H1 (cell line): ENCODE measurements at regions not wholly inside any gene's neighbourhood (a gene's known extent, or its start where the extent isn't known, plus 50 kb on each side); places are given as distances from the start of the nearest gene placed in this dataset.

ENCODE experiments used
- CTCF ChIA-PET: fragments of 300-600 bp; sonication (Branson Sonifier 250); formaldehyde crosslinking; loops from one replicate; lab custom pipeline; 2021; ENCODE audit not compliant: partially characterized antibody; lab: Charles Lee
- POLR2A ChIA-PET: fragments of 300-600 bp; sonication (Branson Sonifier 250); formaldehyde crosslinking; loops from one replicate; lab custom pipeline; 2021; ENCODE audit warnings: inconsistent platforms; ENCODE audit not compliant: partially characterized antibody; lab: Charles Lee
- DNase-seq, 2 experiments: peaks; one replicate each; pipeline versions ENCODE4 v3.0.0 to v3.0.0-alpha.2; 2010 to 2022; ENCODE audit warnings: low spot score in 2 of 2, low read depth in 1 of 2, mixed read lengths in 1 of 2
- FAIRE-seq: peaks from 2 replicates; lab custom pipeline; 2011; peaks lifted over from hg19 to GRCh38; lab: Jason Lieb, UNC
- H2AFZ ChIP-seq: 2 replicates; pipeline ENCODE4 v1.8.1; 2012; ENCODE audit warnings: low read length, inconsistent platforms
- H2AK5ac ChIP-seq: 2 replicates; pipeline ENCODE4 v1.6.1; 2013; ENCODE audit warnings: low read depth, low read length
- H2BK120ac ChIP-seq: replicated peaks from 2 replicates; pipeline ENCODE3; 2013; ENCODE audit warnings: low read depth, low read length, inconsistent platforms
- H2BK12ac ChIP-seq: 2 replicates; pipeline ENCODE4 v1.6.1; 2013; ENCODE audit warnings: low read depth, low read length
- H2BK15ac ChIP-seq: 2 replicates; pipeline ENCODE4 v1.6.1; 2013; ENCODE audit warnings: low read length
- H2BK20ac ChIP-seq: 2 replicates; pipeline ENCODE4 v1.6.1; 2013; ENCODE audit warnings: low read length
- H2BK5ac ChIP-seq: 2 replicates; pipeline ENCODE4 v1.6.1; 2013; ENCODE audit warnings: low read depth, low read length
- H3K14ac ChIP-seq: 2 replicates; pipeline ENCODE4 v1.6.1; 2013; ENCODE audit warnings: inconsistent platforms; ENCODE audit not compliant: insufficient read length
- H3K18ac ChIP-seq: 2 replicates; pipeline ENCODE4 v1.6.1; 2013; ENCODE audit warnings: low read length; ENCODE audit errors: extremely low read depth
- H3K23ac ChIP-seq: 2 replicates; pipeline ENCODE4 v1.6.1; 2013; ENCODE audit warnings: inconsistent platforms; ENCODE audit not compliant: insufficient read length
- H3K23me2 ChIP-seq: 2 replicates; pipeline ENCODE4 v1.6.1; 2013; ENCODE audit warnings: low read depth, low read length
- H3K27ac ChIP-seq: 2 replicates; pipeline ENCODE4 v1.6.1; 2011; ENCODE audit warnings: low read depth, low read length, inconsistent platforms
- H3K27me3 ChIP-seq, 4 experiments: replicated peaks in 1 of 4; 1 replicate in 1 of 4; 2 replicates in 3 of 4; pipeline versions ENCODE4 v1.6.1 to v1.8.1; 2011 to 2013; ENCODE audit warnings: low read length in 3 of 4, mild to moderate bottlenecking in 3 of 4, inconsistent platforms in 2 of 4, mixed read lengths in 2 of 4, moderate library complexity in 1 of 4; ENCODE audit not compliant: control insufficient read depth in 3 of 4, insufficient read depth in 3 of 4; ENCODE audit errors: extremely low read depth in 1 of 4
- H3K36me3 ChIP-seq, 4 experiments: 2 replicates each; pipeline versions ENCODE4 v1.6.1 to v1.8.1; 2011 to 2013; ENCODE audit warnings: mild to moderate bottlenecking in 4 of 4, low read length in 3 of 4, moderate library complexity in 2 of 4, control low read depth in 1 of 4, inconsistent platforms in 1 of 4; ENCODE audit not compliant: insufficient read depth in 4 of 4, control insufficient read depth in 2 of 4
- H3K4ac ChIP-seq: replicated peaks from 2 replicates; pipeline ENCODE3; 2013; ENCODE audit warnings: low read length, low read depth, mixed read lengths, inconsistent platforms; ENCODE audit not compliant: insufficient read length
- H3K4me1 ChIP-seq, 4 experiments: replicated peaks in 1 of 4; 1 replicate in 1 of 4; 2 replicates in 3 of 4; pipeline versions ENCODE4 v1.6.1 to v1.8.1; 2011 to 2013; ENCODE audit warnings: low read length in 3 of 4, inconsistent platforms in 2 of 4, mixed read lengths in 1 of 4; ENCODE audit not compliant: insufficient read depth in 4 of 4, control insufficient read depth in 3 of 4
- H3K4me2 ChIP-seq, 2 experiments: 2 replicates each; pipeline versions ENCODE4 v1.6.1 to v1.8.1; 2011 to 2013; ENCODE audit warnings: low read depth in 2 of 2, low read length in 2 of 2, control low read depth in 1 of 2, inconsistent platforms in 1 of 2, mild to moderate bottlenecking in 1 of 2; ENCODE audit not compliant: insufficient read depth in 1 of 2
- H3K4me3 ChIP-seq, 4 experiments: fragments of 200-600, 300-600 bp in 1 of 4; sonication (generic), shearing (Covaris generic), sonication (Bioruptor Twin) in 1 of 4; 2 replicates each; pipeline versions ENCODE4 v1.5.1 to v1.8.1; 2011 to 2016; ENCODE audit warnings: low read length in 4 of 4, low read depth in 3 of 4, control low read depth in 2 of 4, inconsistent platforms in 2 of 4, mild to moderate bottlenecking in 2 of 4, mixed read lengths in 1 of 4, moderate library complexity in 1 of 4; ENCODE audit not compliant: insufficient read depth in 2 of 4; ENCODE audit errors: extremely low read depth in 1 of 4
- H3K56ac ChIP-seq: replicated peaks from 2 replicates; pipeline ENCODE3; 2013; ENCODE audit warnings: low read depth, mild to moderate bottlenecking, mixed read lengths, low read length, inconsistent platforms; ENCODE audit not compliant: insufficient read length
- H3K79me1 ChIP-seq: 2 replicates; pipeline ENCODE4 v1.6.1; 2013; ENCODE audit warnings: low read depth, low read length, control low read depth
- H3K79me2 ChIP-seq, 2 experiments: 2 replicates each; pipeline versions ENCODE4 v1.6.1 to v1.8.1; 2012 to 2013; ENCODE audit warnings: low read length in 2 of 2, mild to moderate bottlenecking in 2 of 2, inconsistent platforms in 1 of 2; ENCODE audit not compliant: insufficient read depth in 2 of 2, control insufficient read depth in 1 of 2
- H3K9ac ChIP-seq, 4 experiments: replicated peaks in 1 of 4; 1 replicate in 1 of 4; 2 replicates in 3 of 4; pipeline versions ENCODE4 v1.6.1 to v1.8.1; 2011 to 2013; ENCODE audit warnings: low read depth in 3 of 4, low read length in 3 of 4, control low read depth in 2 of 4, mild to moderate bottlenecking in 2 of 4, moderate library complexity in 2 of 4, inconsistent platforms in 1 of 4; ENCODE audit errors: extremely low read depth in 1 of 4
- H3K9me3 ChIP-seq, 2 experiments: 2 replicates each; pipeline versions ENCODE4 v1.6.1 to v1.8.1; 2012 to 2013; ENCODE audit warnings: mild to moderate bottlenecking in 2 of 2, moderate library complexity in 2 of 2, control low read depth in 1 of 2, inconsistent platforms in 1 of 2, low read depth in 1 of 2, low read length in 1 of 2, mixed read lengths in 1 of 2; ENCODE audit not compliant: insufficient read depth in 2 of 2
- H4K20me1 ChIP-seq, 2 experiments: replicated peaks in 1 of 2; 2 replicates each; pipeline versions ENCODE3 to v1.8.1; 2011 to 2013; ENCODE audit warnings: inconsistent platforms in 2 of 2, low read length in 2 of 2, mild to moderate bottlenecking in 1 of 2; ENCODE audit not compliant: insufficient read depth in 2 of 2, control insufficient read depth in 1 of 2
- H4K5ac ChIP-seq: 2 replicates; pipeline ENCODE4 v1.6.1; 2013; ENCODE audit warnings: low read length, low read depth, mixed read lengths, inconsistent platforms; ENCODE audit not compliant: insufficient read length
- H4K8ac ChIP-seq: 2 replicates; pipeline ENCODE4 v1.8.0; 2013; ENCODE audit warnings: mild to moderate bottlenecking, moderate library complexity, low read length, inconsistent platforms; ENCODE audit not compliant: insufficient read depth; ENCODE audit errors: extremely low read depth
- H4K91ac ChIP-seq: replicated peaks from 2 replicates; pipeline ENCODE3; 2013; ENCODE audit warnings: low read length, mixed read lengths, inconsistent platforms; ENCODE audit not compliant: insufficient read length
- WGBS, 2 experiments: shearing (Covaris generic) in 1 of 2; methylation state at CpG; one replicate each; pipeline versions ENCODE4 v1.1.6 to v1.1.7; 2013 to 2015; ENCODE audit warnings: low lambda C conversion rate in 2 of 2, mixed read lengths in 2 of 2, inconsistent platforms in 1 of 2, low coverage in 1 of 2, missing lambda C conversion rate in 1 of 2; ENCODE audit not compliant: insufficient replicate concordance in 2 of 2, insufficient coverage in 1 of 2, insufficient read length in 1 of 2; ENCODE audit errors: extremely low coverage in 1 of 2, missing lambda C conversion rate in 1 of 2; 5-methylcytosine and 5-hydroxymethylcytosine counted together

DNA sequence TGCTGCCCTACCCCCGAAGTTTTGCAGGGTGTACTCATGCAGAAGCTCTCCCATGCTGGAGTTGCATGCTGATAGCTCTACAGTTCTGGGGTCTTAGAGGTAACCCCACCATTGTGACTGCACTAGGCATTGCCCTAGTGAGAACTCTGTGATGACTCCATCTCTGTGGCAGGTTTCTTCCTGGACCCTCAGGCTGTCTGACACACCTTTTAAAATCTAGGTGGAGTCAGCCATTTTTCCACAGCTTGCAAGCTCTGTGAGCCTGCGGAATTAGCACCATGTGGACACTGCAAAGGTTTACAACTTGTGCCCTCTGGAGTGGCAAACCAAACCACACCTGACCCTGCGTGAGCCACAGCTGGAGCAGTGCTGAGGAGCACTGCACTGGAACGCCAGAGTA is 636.2 kb upstream of the SPRY2 start:
- Histone ChIP-seq H3K9ac (no peak overlapping the region), H4K5ac (no peak overlapping the region), H3K79me2 (no peaks in the 10 kb centered on the region), H2BK120ac (no peak overlapping the region), H3K27me3 (no peaks in the 10 kb centered on the region), H2BK12ac (no peak overlapping the region), H3K18ac (no peak overlapping the region), H2AFZ (no peak overlapping the region), H4K91ac (no peak overlapping the region), H3K79me1 (no peaks in the 10 kb centered on the region), H2BK5ac (no peak overlapping the region), H2BK20ac (no peak overlapping the region), H2AK5ac (no peak overlapping the region), H4K8ac (no peak overlapping the region; the same call in 1 of the 2 replicates), H3K9me3 (no peaks in the 10 kb centered on the region), H2BK15ac (no peak overlapping the region), H3K4me2 (no peak overlapping the region), H3K14ac (no peak overlapping the region), H3K36me3 (no peaks in the 10 kb centered on the region), H3K23ac (no peak overlapping the region), H3K27ac (no peak overlapping the region), H3K4me1 (no peaks in the 10 kb centered on the region; a peak in 1 of 7 replicates), H3K4me3 (no peak overlapping the region), H4K20me1 (no peaks in the 10 kb centered on the region), H3K23me2 (no peaks in the 10 kb centered on the region), H3K56ac (no peak overlapping the region), H3K4ac (no peak overlapping the region)
- ChIA-PET CTCF (interaction anchor here (0.6 to 5.1 kb wide), 7 partner anchors 11 to 1590 kb away, joined by 3 to 41 read pairs (median 3); no protein-coding TSS in a partner anchor), POLR2A (interaction anchor here (0.6 kb wide), 1 partner anchor 392 kb away, joined by 3 read pairs; no protein-coding TSS in a partner anchor)
- no peak for FAIRE-seq
- no peak for DNase-seq
- 92% methylated on average over 4 of the region's 4 CpGs; no CpG with 5 or more reads in 1 of the 2 experiments for WGBS, 2 experiments
